NB4 (cell line): ENCODE measurements at regions not wholly inside any gene's neighbourhood (a gene's known extent, or its start where the extent isn't known, plus 50 kb on each side); places are given as distances from the start of the nearest gene placed in this dataset.

ENCODE experiments used
- DNase-seq: peaks from one replicate; pipeline ENCODE4 v3.0.0; 2010; ENCODE audit warnings: low read depth
- H3K4me3 ChIP-seq: one replicate; pipeline ENCODE4 v1.5.1; 2011; ENCODE audit warnings: mild to moderate bottlenecking, low read depth, low read length, moderate library complexity
- MYC ChIP-seq: IDR thresholded peaks from 2 replicates; pipeline ENCODE4 v1.6.1; 2011; ENCODE audit warnings: low read depth, low read length
- POLR2A ChIP-seq: IDR thresholded peaks from 2 replicates; pipeline ENCODE4 v1.6.1; 2011; ENCODE audit warnings: mild to moderate bottlenecking; ENCODE audit not compliant: insufficient read length; ENCODE audit errors: extremely low read depth
- TF ChIP-seq, protein P1 (sequence below): IDR thresholded peaks from 2 replicates; pipeline ENCODE4 v1.6.1; 2011; ENCODE audit warnings: low read depth, low read length
- TF ChIP-seq, protein P2 (sequence below): IDR thresholded peaks from one replicate; pipeline ENCODE4 v1.5.1; 2012; ENCODE audit warnings: low read depth, low read length

DNA sequence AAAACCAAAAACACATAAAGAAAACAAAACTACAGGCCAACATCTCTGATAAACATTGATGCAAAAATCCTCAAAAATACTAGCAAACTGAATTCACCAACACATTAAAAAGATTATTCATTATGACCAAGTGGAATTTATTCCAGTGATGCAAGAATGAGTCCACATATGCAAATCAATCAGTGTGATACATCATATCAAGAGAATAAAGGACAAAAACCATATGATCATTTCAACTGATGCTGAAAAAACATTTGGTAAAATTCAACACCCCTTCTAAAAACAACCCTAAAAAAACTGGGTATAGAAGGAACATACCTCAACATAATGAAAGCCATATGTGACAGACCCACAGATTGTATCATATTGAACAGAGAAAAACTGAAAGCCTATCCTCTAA, 265.6 kb upstream of the DCBLD2 start:
- no peak overlapping the region for H3K4me3 ChIP-seq
- no peak for DNase-seq
- TF ChIP-seq, protein P1, sequence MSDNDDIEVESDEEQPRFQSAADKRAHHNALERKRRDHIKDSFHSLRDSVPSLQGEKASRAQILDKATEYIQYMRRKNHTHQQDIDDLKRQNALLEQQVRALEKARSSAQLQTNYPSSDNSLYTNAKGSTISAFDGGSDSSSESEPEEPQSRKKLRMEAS: no peak
- no peak for TF ChIP-seq POLR2A
- TF ChIP-seq MYC: no peak
- TF ChIP-seq, protein P2, sequence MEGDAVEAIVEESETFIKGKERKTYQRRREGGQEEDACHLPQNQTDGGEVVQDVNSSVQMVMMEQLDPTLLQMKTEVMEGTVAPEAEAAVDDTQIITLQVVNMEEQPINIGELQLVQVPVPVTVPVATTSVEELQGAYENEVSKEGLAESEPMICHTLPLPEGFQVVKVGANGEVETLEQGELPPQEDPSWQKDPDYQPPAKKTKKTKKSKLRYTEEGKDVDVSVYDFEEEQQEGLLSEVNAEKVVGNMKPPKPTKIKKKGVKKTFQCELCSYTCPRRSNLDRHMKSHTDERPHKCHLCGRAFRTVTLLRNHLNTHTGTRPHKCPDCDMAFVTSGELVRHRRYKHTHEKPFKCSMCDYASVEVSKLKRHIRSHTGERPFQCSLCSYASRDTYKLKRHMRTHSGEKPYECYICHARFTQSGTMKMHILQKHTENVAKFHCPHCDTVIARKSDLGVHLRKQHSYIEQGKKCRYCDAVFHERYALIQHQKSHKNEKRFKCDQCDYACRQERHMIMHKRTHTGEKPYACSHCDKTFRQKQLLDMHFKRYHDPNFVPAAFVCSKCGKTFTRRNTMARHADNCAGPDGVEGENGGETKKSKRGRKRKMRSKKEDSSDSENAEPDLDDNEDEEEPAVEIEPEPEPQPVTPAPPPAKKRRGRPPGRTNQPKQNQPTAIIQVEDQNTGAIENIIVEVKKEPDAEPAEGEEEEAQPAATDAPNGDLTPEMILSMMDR: no peak

DNA sequence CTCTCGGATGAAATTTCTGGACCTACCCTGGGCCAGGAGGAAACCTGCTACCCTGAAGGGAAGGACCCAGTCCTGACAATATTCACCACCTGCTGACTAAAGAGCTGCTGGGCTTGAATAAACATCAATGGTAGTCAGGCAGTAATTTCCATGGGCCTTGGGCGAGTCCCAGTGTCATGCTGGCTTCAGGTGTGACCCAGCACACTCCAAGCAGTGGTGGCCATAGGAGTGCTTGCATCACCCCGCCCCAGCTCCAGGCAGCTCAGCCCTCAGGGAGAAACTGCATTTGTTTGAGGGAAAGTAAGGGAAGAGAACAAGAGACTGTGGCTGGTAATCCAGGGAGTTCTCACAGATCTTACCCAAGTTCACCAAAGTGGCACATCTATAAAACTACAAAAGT, 261.8 kb upstream of the DCBLD2 start:
- TF ChIP-seq POLR2A (no peak), MYC (no peak)
- TF ChIP-seq, protein P1: no peak
- TF ChIP-seq, protein P2: no peak
- no peak overlapping the region for H3K4me3 ChIP-seq
- DNase-seq: no peak

DNA sequence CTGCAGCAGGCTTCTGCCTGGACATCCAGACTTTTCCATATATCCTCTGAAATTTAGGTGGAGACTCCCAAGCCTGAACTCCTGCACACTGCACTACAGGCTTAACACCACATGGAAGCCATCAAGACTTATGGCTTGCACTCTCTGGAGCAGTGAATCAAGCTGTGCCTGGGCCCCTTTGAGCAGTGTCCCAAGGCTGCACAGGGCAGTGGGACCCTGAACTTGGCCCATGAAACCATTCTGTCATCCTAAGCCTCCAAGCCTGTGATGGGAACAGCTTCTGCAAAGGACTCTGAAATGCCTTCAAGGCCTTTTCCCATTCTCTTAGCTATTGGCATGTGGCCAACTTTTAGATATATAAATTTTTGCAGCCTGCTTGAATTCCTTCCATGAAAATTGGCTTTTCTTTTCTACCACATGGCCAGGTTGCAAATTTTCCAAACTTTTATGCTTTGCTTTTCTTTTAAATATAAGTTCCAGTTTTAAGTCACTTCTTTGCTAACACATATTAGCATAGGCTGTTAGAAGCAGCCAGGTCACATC, 257.8 kb upstream of the DCBLD2 start:
- TF ChIP-seq, protein P2: no peak
- TF ChIP-seq, protein P1: no peak
- no peak for TF ChIP-seq MYC
- TF ChIP-seq POLR2A: no peak
- no peak overlapping the region for H3K4me3 ChIP-seq
- DNase-seq: no peak

DNA sequence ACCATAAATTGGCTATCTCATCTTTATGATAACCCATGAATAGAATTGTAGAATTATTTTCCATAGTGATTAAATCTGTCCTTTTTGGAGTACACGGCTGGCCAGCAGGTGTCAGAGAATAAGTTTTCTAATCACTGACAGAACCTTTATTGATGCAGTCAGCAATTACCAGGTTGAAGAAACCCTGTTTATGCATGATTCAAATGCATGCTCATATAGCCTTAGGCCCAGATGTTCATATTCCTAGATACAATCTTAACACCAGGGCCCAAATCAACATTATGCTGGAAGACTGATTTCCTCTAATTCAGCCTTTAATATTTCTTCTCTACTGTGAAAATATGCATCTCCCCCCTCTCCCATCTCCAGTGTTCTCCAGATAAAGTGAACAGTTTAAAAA, 243.5 kb upstream of the DCBLD2 start:
- no peak for DNase-seq
- TF ChIP-seq MYC (no peak), POLR2A (no peak)
- TF ChIP-seq, protein P1: no peak
- TF ChIP-seq, protein P2: no peak
- no peak overlapping the region for H3K4me3 ChIP-seq

- no peak overlapping the region for H3K4me3 ChIP-seq
- TF ChIP-seq, protein P1: no peak
- TF ChIP-seq, protein P2: no peak
- no peak for TF ChIP-seq POLR2A
- TF ChIP-seq MYC: no peak
- no peak for DNase-seq
These were observed 242.0 kb upstream of the DCBLD2 start for GRCh38 chr3:99143493-99143892.

GRCh38 chr3:99134986-99135385, 233.5 kb upstream of the DCBLD2 start:
- TF ChIP-seq POLR2A: no peak
- TF ChIP-seq, protein P2: no peak
- TF ChIP-seq MYC: no peak
- TF ChIP-seq, protein P1: no peak
- no peak for DNase-seq
- no peak overlapping the region for H3K4me3 ChIP-seq
